Erythroblast (primary cell): ENCODE measurements at regions not wholly inside any gene's neighbourhood (a gene's known extent, or its start where the extent isn't known, plus 50 kb on each side); places are given as distances from the start of the nearest gene placed in this dataset.

Source experiments
- DNase-seq, 2 experiments: peaks; one replicate each; lab custom pipeline; 2025; lab: John Stamatoyannopoulos, UW
- GATA1 ChIP-seq: IDR thresholded peaks from 2 replicates; pipeline ENCODE4 v1.6.1; 2011; ENCODE audit warnings: low read depth, mild to moderate bottlenecking, control low read depth, low read length, moderate library complexity
- POLR2A ChIP-seq: IDR thresholded peaks from 2 replicates; pipeline ENCODE4 v1.6.1; 2011; ENCODE audit warnings: mild to moderate bottlenecking, low read length

DNA sequence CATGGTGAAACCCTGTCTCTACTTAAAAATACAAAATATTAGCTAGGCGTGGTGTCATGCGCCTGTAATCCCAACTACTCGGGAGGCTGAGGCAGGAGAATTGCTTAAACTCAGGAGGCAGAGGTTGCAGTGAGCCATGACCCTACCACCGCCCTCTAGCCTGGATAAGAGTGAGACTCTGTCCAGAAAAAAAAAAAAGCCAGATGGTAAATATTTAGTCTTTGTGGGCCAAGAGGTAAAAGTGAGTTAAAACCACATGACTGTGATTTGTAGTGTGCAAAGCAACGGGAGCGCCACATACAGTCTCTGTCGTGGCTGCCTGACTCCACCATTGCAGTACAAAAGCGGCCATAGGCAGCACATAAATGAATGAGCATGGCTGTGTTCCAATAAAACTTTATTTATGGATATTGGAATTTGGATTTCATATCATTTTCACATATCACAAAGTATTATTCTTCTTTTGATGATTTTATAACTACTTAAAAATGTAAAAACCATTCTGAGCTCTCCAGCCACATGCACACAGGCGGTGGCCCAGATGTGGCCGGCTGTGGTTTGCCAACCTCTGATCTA is 51.8 kb upstream of the CASZ1 start:
- DNase-seq, result no peak
- no peak for TF ChIP-seq POLR2A
- TF ChIP-seq GATA1, result no peak

DNA sequence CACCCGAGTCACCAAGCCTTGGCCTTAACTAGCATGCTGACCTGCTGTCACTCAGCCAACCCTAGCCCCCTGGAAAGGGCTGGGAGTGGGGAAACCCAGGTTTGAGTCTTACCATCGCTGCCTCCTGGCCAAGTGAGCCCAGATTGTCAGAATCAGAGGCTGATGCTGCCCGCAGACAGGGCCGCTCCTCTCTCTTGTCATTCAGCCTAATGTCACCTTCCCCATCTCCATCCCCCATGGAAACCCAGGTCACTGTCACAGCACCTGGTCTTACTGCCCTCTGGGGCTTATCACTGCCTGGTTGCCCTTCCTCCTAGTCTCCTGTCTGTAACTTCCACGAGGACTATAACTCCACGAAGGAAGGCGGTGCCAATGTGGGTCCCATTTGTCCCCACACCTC is 53.6 kb upstream of the CASZ1 start:
- DNase-seq, result no peak
- no peak for TF ChIP-seq GATA1
- no peak for TF ChIP-seq POLR2A

DNA sequence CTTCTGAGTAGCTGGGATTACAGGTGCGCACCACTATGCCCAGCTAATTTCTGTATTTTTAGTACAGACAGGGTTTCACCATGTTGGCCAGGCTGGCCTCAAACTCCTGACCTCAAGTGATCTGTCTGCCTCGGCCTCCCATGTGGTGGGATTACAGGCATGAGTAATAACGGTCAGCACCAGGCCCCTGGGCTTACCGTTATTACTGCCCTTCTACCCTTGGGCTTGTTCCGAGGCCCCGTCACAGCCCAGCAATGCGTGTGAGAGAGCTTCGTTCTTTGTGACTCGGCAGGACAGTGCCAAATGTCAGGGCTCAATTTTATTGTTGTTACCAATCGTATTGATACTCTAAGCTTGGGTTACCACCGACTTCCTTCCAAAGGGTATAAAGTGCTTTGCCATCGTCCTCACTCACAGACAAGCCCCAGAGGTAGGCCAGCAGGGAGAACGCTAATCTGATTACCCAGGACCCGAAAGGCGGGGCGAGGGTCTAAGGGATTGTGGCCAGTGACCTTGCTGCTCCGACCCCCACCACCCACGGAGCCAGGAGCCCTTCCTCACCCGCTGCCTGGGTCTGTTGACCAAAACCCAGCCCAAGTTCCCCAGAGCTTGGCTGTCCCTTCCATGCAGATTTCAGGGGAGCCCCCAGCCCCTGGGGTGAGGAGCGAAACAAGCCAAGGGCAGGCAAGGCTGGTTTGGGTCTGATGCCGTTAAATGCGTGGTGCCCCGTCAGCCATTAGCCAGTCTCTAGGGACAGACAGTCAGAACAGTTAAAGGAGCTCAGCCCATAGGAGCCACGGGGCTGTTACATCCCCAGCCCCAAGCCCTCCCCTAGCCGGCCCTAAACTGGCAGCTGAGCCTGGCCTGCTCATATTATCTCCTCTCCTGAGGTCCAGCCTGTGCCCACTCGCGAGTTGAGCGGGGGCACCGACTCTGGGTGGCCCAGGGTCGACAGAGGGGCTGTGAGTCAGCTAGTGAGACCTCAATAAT is 54.9 kb upstream of the CASZ1 start:
- TF ChIP-seq POLR2A (no peak), GATA1 (no peak)

DNA sequence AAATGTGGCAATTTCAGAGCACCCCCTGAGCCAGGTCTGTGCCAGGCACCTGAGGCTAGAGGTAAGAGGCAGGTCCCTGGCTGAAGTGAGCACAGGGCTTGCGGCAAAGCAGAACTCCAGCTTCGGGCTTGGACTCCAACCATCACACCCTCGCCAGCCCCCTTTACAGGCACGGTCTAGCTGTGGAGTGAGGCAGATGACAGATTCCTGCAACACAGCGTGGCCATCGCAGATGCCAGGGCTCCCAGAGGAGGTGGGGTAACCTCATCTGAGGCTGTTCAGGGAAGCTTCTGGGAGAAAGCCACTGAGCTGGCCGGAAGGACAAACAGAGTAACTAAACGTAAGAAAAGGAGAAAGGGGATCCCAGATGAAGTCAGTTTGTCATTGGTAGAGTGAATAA is 55.6 kb upstream of the CASZ1 start:
- DNase-seq, result no peak
- TF ChIP-seq GATA1 (no peak), POLR2A (no peak)

More for the DNA sequence above, 54.9 kb upstream of the CASZ1 start:
- no peak for DNase-seq

DNA sequence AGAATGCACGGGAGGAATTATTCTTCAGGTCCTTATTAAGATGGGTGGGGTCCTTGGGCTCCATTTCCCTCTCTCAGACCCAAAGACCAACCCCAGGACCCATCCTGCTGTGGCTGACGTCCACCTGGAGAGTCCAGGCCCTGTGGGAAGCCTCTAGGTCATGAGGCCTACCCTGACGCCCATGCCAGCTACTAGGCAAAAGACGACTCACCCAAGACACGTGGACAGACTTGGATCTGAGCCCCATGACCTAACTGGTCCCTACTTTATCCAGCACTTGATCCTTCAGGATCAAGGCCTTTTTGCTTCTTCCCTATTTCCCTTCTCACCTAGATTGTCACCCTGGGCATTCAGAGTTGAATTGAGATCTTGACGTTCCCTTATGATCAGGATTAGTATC is 56.0 kb upstream of the CASZ1 start:
- TF ChIP-seq GATA1 (no peak), POLR2A (no peak)
- no peak for DNase-seq

DNA sequence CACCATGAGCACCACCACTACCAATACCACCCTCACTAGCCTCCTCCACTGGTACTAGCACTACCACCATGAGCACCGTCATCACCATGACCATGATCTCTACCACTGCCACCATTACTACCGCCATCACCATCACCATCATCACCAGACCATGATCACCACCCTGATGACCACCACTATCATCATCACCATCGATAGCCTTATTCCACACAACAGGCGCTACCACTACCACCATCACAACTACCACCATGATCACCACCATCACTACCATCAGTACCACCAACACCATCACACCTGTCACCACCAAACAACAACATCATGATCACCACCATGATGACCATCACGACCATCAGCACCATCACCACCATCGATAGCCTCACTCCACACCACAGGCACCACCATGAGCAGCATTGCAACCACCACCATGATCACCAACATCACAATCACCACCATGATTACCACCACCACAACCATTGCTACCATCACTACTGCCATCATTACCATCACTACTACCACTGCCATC is 56.6 kb upstream of the CASZ1 start:
- no peak for TF ChIP-seq POLR2A
- no peak for TF ChIP-seq GATA1
- no peak for DNase-seq

DNA sequence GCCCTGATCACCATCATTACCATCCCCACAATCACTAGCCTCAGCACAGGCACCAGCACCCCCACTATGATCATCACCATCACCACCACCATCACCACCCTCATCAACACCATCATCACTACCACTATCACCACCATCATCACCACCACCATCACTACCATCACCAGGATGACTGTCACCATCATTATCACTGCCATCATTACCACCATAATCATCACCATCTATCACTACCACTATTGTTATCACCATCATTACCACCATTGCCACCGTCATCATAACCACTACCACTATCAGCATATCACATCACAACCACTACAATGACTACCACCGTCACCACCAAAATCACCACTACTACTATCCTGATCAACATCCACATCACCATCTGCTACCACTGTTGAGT is 57.3 kb upstream of the CASZ1 start:
- DNase-seq, result no peak
- TF ChIP-seq GATA1 (no peak), POLR2A (no peak)

DNA sequence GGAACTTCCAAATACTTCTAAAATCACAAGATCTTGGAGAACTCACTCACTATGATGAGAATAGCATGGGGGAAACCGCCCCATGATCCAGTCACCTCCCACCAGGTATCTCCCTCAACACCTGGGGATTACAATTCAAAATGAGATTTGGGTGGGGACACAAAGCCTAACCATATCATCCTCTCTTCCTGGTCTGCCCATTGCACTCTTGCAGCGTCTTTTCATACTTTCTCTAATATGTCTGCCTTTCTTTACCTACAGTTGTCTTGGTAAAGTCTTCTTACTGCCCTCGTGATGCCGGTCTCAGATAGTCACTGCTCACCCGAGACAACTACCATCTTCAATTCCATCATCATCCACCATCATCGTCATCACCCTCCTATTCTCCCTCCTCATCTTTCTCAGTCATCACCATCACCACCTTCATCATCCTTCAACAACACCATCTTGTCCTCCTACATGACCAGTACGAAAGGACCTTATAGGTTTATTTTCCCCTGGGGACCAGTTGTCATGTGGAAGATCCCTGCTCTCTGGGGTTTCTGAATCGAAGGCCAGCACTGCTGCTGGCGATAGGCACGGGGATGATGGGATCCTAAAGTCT is 58.5 kb upstream of the CASZ1 start:
- no peak for DNase-seq
- no peak for TF ChIP-seq GATA1
- TF ChIP-seq POLR2A, result no peak

DNA sequence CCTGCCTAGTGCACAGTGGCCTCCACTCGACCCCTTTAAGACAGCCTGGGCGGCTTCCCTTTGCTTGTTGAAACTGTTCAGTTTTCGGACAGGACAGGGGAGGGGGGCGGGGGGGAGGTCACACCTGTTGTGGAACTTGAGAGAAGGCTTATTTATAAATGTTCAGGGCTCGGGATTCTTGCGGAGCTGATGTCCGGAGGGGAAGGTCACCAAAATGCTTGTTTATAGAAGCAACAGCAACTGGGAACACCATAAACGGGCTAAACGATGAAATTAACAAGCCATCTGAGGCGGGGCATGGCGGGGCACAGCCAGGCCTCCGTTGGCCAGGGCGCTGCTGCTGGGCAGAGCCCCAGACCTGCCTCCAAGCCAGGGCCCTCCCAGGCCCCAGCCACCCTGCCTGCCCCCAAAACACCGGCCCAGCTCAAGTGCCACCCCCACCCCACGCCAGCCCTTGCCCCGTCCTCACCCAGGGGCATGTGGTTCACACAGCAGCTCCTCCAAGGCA is 59.8 kb upstream of the CASZ1 start:
- DNase-seq, result no peak
- no peak for TF ChIP-seq GATA1
- no peak for TF ChIP-seq POLR2A

DNA sequence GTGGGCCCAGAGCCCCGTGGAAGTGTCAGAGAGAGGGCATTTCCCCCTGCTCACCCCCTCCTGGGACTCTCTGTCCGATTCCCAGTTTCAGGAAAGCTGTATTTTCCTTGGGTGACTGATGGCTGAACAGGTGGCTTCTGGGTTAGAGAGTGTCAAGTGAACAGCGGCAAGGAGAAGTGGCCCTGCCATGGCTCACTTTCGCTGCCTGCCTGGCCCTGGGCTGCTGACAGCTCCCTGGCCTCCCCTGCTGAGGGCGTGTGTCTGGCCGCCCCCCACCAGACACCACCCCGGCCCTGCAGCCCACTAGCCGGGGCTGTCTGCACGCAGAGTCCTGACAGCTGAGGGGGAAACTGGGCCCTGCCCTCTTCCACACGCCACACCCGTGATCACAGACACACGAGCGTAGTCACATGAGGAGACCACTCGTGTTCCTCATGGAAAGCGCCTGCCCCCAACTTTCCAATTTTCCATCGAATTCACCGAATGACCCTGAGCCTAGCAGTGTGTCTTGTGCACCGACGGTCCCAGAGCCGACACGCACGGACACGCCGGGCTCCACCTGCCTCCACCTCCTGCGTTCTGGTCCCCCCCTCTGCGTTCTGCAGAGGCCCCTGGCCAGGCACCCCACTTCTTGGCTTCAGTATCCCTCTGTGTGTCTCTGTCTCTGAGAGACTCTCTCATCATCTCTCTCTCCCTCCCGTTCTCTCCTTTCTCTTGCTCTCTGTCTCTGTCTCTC is 60.6 kb upstream of the CASZ1 start:
- no peak for TF ChIP-seq GATA1
- TF ChIP-seq POLR2A, result no peak
- no peak for DNase-seq

DNA sequence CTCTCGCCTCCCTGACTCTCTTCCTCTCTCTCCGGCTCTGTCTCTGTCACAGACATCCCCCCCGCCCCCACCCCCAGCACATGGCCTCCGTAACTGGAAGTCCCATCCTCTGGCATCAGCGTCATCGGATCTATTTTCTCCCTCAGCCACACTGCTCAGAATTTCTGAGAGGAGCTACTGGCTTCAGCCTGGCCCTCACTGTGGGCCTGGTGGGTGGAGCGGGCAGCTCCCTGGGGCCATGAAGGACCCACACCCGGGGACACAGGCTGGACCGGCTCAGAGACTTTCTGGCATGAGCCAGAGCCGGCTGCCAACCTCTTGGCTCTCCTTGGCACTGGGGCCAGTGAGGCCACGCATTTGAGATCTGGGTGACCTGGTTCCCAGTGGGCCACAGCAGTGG is 61.2 kb upstream of the CASZ1 start:
- DNase-seq, result no peak
- no peak for TF ChIP-seq POLR2A
- no peak for TF ChIP-seq GATA1

DNA sequence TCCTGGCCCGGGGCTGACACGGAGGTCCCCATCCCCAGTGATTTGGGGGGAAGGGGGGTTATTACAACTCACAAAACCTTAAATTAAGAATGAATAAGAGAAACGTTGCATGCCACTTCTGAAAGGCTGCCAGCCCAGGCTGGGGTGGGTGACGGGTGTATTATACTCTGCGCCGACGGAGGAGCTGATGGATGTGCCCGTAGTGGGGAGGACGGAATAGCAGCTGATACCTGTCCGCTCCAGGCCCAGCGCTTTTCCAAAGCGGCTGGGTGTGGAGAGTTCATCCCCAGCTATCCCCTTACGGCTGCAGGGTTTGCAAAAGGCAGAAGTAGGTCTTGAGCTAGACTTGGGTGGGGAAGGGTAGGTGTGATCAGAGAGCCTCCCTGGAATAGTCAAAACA is 63.8 kb upstream of the CASZ1 start:
- TF ChIP-seq POLR2A (no peak), GATA1 (no peak)
- no peak for DNase-seq

DNA sequence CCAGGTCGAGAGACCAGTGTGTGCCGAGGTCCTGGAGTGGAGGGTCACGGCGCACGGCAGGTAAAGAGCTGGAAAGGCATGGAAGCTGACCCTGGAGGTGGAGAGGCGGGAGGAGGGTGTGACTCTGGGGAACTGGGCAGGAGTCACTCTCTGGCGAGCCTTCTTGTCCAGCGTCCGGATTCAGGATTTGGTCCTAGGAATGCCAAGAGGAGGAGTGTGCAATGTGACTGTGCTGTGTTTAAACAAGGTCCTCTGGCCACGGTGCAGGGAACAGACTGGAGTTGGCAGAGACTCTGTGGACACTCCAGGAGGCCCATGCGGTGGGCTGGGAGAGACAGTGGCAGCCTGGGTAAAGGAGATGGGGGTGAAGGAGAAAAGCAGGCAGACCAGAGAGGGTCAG is 64.2 kb upstream of the CASZ1 start:
- DNase-seq, result no peak
- no peak for TF ChIP-seq POLR2A
- TF ChIP-seq GATA1, result no peak
